T-helper 1 cell treated with Interleukin-12 subunit alpha and Interleukin-12 subunit beta and Interleukin-4 antibody, amounts not matched to agents 30 μg/mL and 1 μg/mL, for 36 hours (primary cell): ENCODE measurements at regions not wholly inside any gene's neighbourhood (a gene's known extent, or its start where the extent isn't known, plus 50 kb on each side); places are given as distances from the start of the nearest gene placed in this dataset.

Experiments used
- H3K27ac Mint-ChIP-seq: one replicate; pipeline ENCODE4 v1.8.0; 2021; ENCODE audit warnings: mild to moderate bottlenecking, mixed read lengths
- H3K27me3 Mint-ChIP-seq: one replicate; pipeline ENCODE4 v1.8.0; 2021; ENCODE audit warnings: low read depth, mixed read lengths
- H3K36me3 Mint-ChIP-seq: one replicate; pipeline ENCODE4 v1.8.0; 2021; ENCODE audit warnings: low read depth, mixed read lengths
- H3K4me1 Mint-ChIP-seq: one replicate; pipeline ENCODE4 v1.8.0; 2021; ENCODE audit warnings: low read depth, mixed read lengths
- H3K4me3 Mint-ChIP-seq: one replicate; pipeline ENCODE4 v1.8.0; 2021; ENCODE audit warnings: mild to moderate bottlenecking, moderate library complexity, mixed read lengths
- H3K9me3 Mint-ChIP-seq: one replicate; pipeline ENCODE4 v1.8.0; 2021; ENCODE audit warnings: mixed read lengths

- H3K27me3 Mint-ChIP-seq: no peaks in the 10 kb centered on the region
- H3K36me3 Mint-ChIP-seq: no peaks in the 10 kb centered on the region
- no peak overlapping the region for H3K4me3 Mint-ChIP-seq
- H3K27ac Mint-ChIP-seq: no peak overlapping the region
- H3K4me1 Mint-ChIP-seq: peaks cover 4% of the 10 kb centered on the region
- H3K9me3 Mint-ChIP-seq: peaks cover 6% of the 10 kb centered on the region
These were observed 554.4 kb downstream of the TRAM1L1 start for GRCh38 chr4:116531026-116531425.

- peaks cover 6% of the 10 kb centered on the region for H3K9me3 Mint-ChIP-seq
- no peak overlapping the region for H3K4me3 Mint-ChIP-seq
- H3K27ac Mint-ChIP-seq: no peak overlapping the region
- no peaks in the 10 kb centered on the region for H3K27me3 Mint-ChIP-seq
- peaks cover 4% of the 10 kb centered on the region for H3K4me1 Mint-ChIP-seq
- H3K36me3 Mint-ChIP-seq: no peaks in the 10 kb centered on the region
These were observed 555.3 kb downstream of the TRAM1L1 start for GRCh38 chr4:116530048-116530447.

GRCh38 chr4:116529129-116529528 is 556.2 kb downstream of the TRAM1L1 start:
- Mint-ChIP-seq H3K4me3 (no peak overlapping the region), H3K27me3 (no peaks in the 10 kb centered on the region), H3K9me3 (peaks cover 6% of the 10 kb centered on the region), H3K27ac (no peak overlapping the region), H3K36me3 (no peaks in the 10 kb centered on the region), H3K4me1 (peaks cover 4% of the 10 kb centered on the region)

GRCh38 chr4:116522922-116523321 is 562.5 kb downstream of the TRAM1L1 start:
- Mint-ChIP-seq H3K27ac (no peak overlapping the region), H3K27me3 (no peaks in the 10 kb centered on the region), H3K4me1 (no peaks in the 10 kb centered on the region), H3K36me3 (no peaks in the 10 kb centered on the region), H3K4me3 (no peak overlapping the region), H3K9me3 (no peaks in the 10 kb centered on the region)

GRCh38 chr4:116520886-116521285 is 564.5 kb downstream of the TRAM1L1 start:
- Mint-ChIP-seq H3K27ac (no peak overlapping the region), H3K9me3 (no peaks in the 10 kb centered on the region), H3K4me3 (no peak overlapping the region), H3K4me1 (no peaks in the 10 kb centered on the region), H3K27me3 (no peaks in the 10 kb centered on the region), H3K36me3 (no peaks in the 10 kb centered on the region)

- Mint-ChIP-seq H3K9me3 (no peaks in the 10 kb centered on the region), H3K36me3 (no peaks in the 10 kb centered on the region)
These were observed 568.7 kb downstream of the TRAM1L1 start for GRCh38 chr4:116516711-116517110.

GRCh38 chr4:116515959-116516358 is 569.4 kb downstream of the TRAM1L1 start:
- H3K9me3 Mint-ChIP-seq: no peaks in the 10 kb centered on the region
- H3K27ac Mint-ChIP-seq: no peak overlapping the region
- no peak overlapping the region for H3K4me3 Mint-ChIP-seq
- H3K36me3 Mint-ChIP-seq: no peaks in the 10 kb centered on the region
- no peaks in the 10 kb centered on the region for H3K4me1 Mint-ChIP-seq
- no peaks in the 10 kb centered on the region for H3K27me3 Mint-ChIP-seq

More at GRCh38 chr4:116516711-116517110, 568.7 kb downstream of the TRAM1L1 start:
- H3K27me3 Mint-ChIP-seq: no peaks in the 10 kb centered on the region
- no peak overlapping the region for H3K4me3 Mint-ChIP-seq
- no peak overlapping the region for H3K27ac Mint-ChIP-seq
- no peaks in the 10 kb centered on the region for H3K4me1 Mint-ChIP-seq

- no peaks in the 10 kb centered on the region for H3K36me3 Mint-ChIP-seq
- H3K9me3 Mint-ChIP-seq: no peaks in the 10 kb centered on the region
- no peaks in the 10 kb centered on the region for H3K27me3 Mint-ChIP-seq
- H3K4me1 Mint-ChIP-seq: no peaks in the 10 kb centered on the region
- no peak overlapping the region for H3K4me3 Mint-ChIP-seq
- no peak overlapping the region for H3K27ac Mint-ChIP-seq
These were observed 572.8 kb downstream of the TRAM1L1 start for GRCh38 chr4:116512552-116512951.

- Mint-ChIP-seq H3K36me3 (no peaks in the 10 kb centered on the region), H3K4me1 (no peaks in the 10 kb centered on the region), H3K27me3 (no peaks in the 10 kb centered on the region), H3K4me3 (no peak overlapping the region), H3K9me3 (no peaks in the 10 kb centered on the region), H3K27ac (no peak overlapping the region)
These were observed 583.4 kb downstream of the TRAM1L1 start for GRCh38 chr4:116501954-116502353.

GRCh38 chr4:116500225-116500624 is 585.2 kb downstream of the TRAM1L1 start:
- Mint-ChIP-seq H3K4me3 (no peak overlapping the region), H3K4me1 (no peaks in the 10 kb centered on the region), H3K27me3 (no peaks in the 10 kb centered on the region), H3K27ac (no peak overlapping the region), H3K9me3 (no peaks in the 10 kb centered on the region), H3K36me3 (no peaks in the 10 kb centered on the region)

GRCh38 chr4:116489739-116490138 is 595.6 kb downstream of the TRAM1L1 start:
- no peaks in the 10 kb centered on the region for H3K9me3 Mint-ChIP-seq
- H3K27ac Mint-ChIP-seq: no peak overlapping the region
- no peaks in the 10 kb centered on the region for H3K4me1 Mint-ChIP-seq
- no peaks in the 10 kb centered on the region for H3K36me3 Mint-ChIP-seq
- H3K27me3 Mint-ChIP-seq: no peaks in the 10 kb centered on the region
- H3K4me3 Mint-ChIP-seq: no peak overlapping the region

GRCh38 chr4:116486401-116486800 is 599.0 kb downstream of the TRAM1L1 start:
- no peak overlapping the region for H3K4me3 Mint-ChIP-seq
- H3K9me3 Mint-ChIP-seq: no peaks in the 10 kb centered on the region
- H3K27me3 Mint-ChIP-seq: no peaks in the 10 kb centered on the region
- no peaks in the 10 kb centered on the region for H3K36me3 Mint-ChIP-seq
- no peak overlapping the region for H3K27ac Mint-ChIP-seq
- no peaks in the 10 kb centered on the region for H3K4me1 Mint-ChIP-seq

GRCh38 chr4:116480546-116480945 is 604.8 kb downstream of the TRAM1L1 start:
- no peaks in the 10 kb centered on the region for H3K36me3 Mint-ChIP-seq
- H3K4me3 Mint-ChIP-seq: no peak overlapping the region
- H3K27ac Mint-ChIP-seq: no peak overlapping the region
- H3K4me1 Mint-ChIP-seq: no peaks in the 10 kb centered on the region
- no peaks in the 10 kb centered on the region for H3K27me3 Mint-ChIP-seq
- H3K9me3 Mint-ChIP-seq: no peaks in the 10 kb centered on the region

GRCh38 chr4:116478343-116478742 is 607.0 kb downstream of the TRAM1L1 start:
- no peak overlapping the region for H3K27ac Mint-ChIP-seq
- H3K4me3 Mint-ChIP-seq: no peak overlapping the region
- H3K27me3 Mint-ChIP-seq: no peaks in the 10 kb centered on the region
- no peaks in the 10 kb centered on the region for H3K36me3 Mint-ChIP-seq
- H3K9me3 Mint-ChIP-seq: no peaks in the 10 kb centered on the region
- no peaks in the 10 kb centered on the region for H3K4me1 Mint-ChIP-seq

- Mint-ChIP-seq H3K36me3 (no peaks in the 10 kb centered on the region), H3K4me3 (no peak overlapping the region), H3K4me1 (no peaks in the 10 kb centered on the region), H3K9me3 (no peaks in the 10 kb centered on the region), H3K27ac (no peak overlapping the region), H3K27me3 (no peaks in the 10 kb centered on the region)
These were observed 615.8 kb downstream of the TRAM1L1 start for GRCh38 chr4:116469582-116469981.

GRCh38 chr4:116453127-116453526 is 632.2 kb downstream of the TRAM1L1 start:
- H3K9me3 Mint-ChIP-seq: no peaks in the 10 kb centered on the region
- H3K27me3 Mint-ChIP-seq: no peaks in the 10 kb centered on the region
- H3K36me3 Mint-ChIP-seq: no peaks in the 10 kb centered on the region
- H3K4me3 Mint-ChIP-seq: no peak overlapping the region
- H3K4me1 Mint-ChIP-seq: no peaks in the 10 kb centered on the region
- H3K27ac Mint-ChIP-seq: no peak overlapping the region
